WTC11 (cell line): ENCODE measurements at regions not wholly inside any gene's neighbourhood (a gene's known extent, or its start where the extent isn't known, plus 50 kb on each side); places are given as distances from the start of the nearest gene placed in this dataset.

Source experiments
- ATAC-seq: fragments of 200-7000 bp; cut with Tn5 transposase; 2 replicates; pipeline ENCODE4 v1.10.0; 2021; ENCODE audit warnings: mild to moderate bottlenecking, moderate library complexity
- CTCF ChIA-PET: fragments of 300-600 bp; sonication (Branson Sonifier 250); formaldehyde crosslinking; loops from one replicate; lab custom pipeline; 2021; ENCODE audit warnings: antibody characterized with exemption; lab: Charles Lee
- POLR2A ChIA-PET: fragments of 350-600 bp; sonication (Branson Sonifier 250); formaldehyde crosslinking; loops from one replicate; lab custom pipeline; 2021; ENCODE audit warnings: antibody characterized with exemption; lab: Charles Lee
- DNase-seq: peaks from one replicate; pipeline ENCODE4 v3.0.0; 2021; ENCODE audit warnings: low spot score
- H3K27ac Mint-ChIP-seq: 2 replicates; pipeline ENCODE4 v1.8.0; 2021; ENCODE audit warnings: mixed read lengths
- H3K27me3 Mint-ChIP-seq: 2 replicates; pipeline ENCODE4 v1.8.0; 2021; ENCODE audit warnings: low read depth, mild to moderate bottlenecking, moderate library complexity, mixed read lengths
- H3K36me3 Mint-ChIP-seq: 2 replicates; pipeline ENCODE4 v1.8.0; 2021; ENCODE audit warnings: mixed read lengths
- H3K4me1 Mint-ChIP-seq: 2 replicates; pipeline ENCODE4 v1.8.0; 2022; ENCODE audit warnings: mixed read lengths
- H3K4me3 Mint-ChIP-seq: 2 replicates; pipeline ENCODE4 v1.8.0; 2021; ENCODE audit warnings: mild to moderate bottlenecking, moderate library complexity, mixed read lengths
- H3K9me3 Mint-ChIP-seq: 2 replicates; pipeline ENCODE4 v1.8.0; 2021; ENCODE audit warnings: mixed read lengths
- ATF2 ChIP-seq: sonication (generic); formaldehyde crosslinking; IDR thresholded peaks from 2 replicates; pipeline ENCODE4 v1.8.1; 2022; ENCODE audit warnings: low read depth, missing genetic modification reagents, borderline replicate concordance
- CBFB ChIP-seq: sonication (generic); formaldehyde crosslinking; IDR thresholded peaks from 2 replicates; pipeline ENCODE4 v1.8.1; 2022; ENCODE audit warnings: mild to moderate bottlenecking, low read depth, missing genetic modification reagents
- HMGA2 ChIP-seq: fragments of 250-450 bp; sonication (Bioruptor Pico); IDR thresholded peaks from 2 replicates; pipeline ENCODE4 v1.4.0; 2021; ENCODE audit warnings: mild to moderate bottlenecking, moderate library complexity
- JAZF1 ChIP-seq: fragments of 250-450 bp; sonication (Bioruptor Pico); IDR thresholded peaks from 2 replicates; pipeline ENCODE4 v1.9.0; 2021; ENCODE audit warnings: moderate library complexity, mild to moderate bottlenecking, inconsistent platforms
- KAT7 ChIP-seq: sonication (generic); formaldehyde crosslinking; IDR thresholded peaks from 2 replicates; pipeline ENCODE4 v1.8.1; 2023; ENCODE audit warnings: missing genetic modification reagents, mild to moderate bottlenecking, borderline replicate concordance
- MAX ChIP-seq: sonication (generic); formaldehyde crosslinking; IDR thresholded peaks from 2 replicates; pipeline ENCODE4 v1.8.0; 2022; ENCODE audit warnings: mild to moderate bottlenecking, missing genetic modification reagents
- NR2C2 ChIP-seq: sonication (generic); formaldehyde crosslinking; IDR thresholded peaks from 2 replicates; pipeline ENCODE4 v1.8.0; 2022; ENCODE audit warnings: mild to moderate bottlenecking, missing genetic modification reagents
- PRDM15 ChIP-seq: sonication (generic); formaldehyde crosslinking; IDR thresholded peaks from 2 replicates; pipeline ENCODE4 v1.8.0; 2022; ENCODE audit warnings: missing genetic modification reagents
- SMAD4 ChIP-seq: sonication (generic); formaldehyde crosslinking; IDR thresholded peaks from 2 replicates; pipeline ENCODE4 v1.8.0; 2022; ENCODE audit warnings: mild to moderate bottlenecking, missing genetic modification reagents
- SP1 ChIP-seq: sonication (generic); formaldehyde crosslinking; conservative IDR thresholded peaks from 2 replicates; pipeline ENCODE4 v1.8.1; 2022; ENCODE audit warnings: missing genetic modification reagents
- ZNF121 ChIP-seq: sonication (generic); formaldehyde crosslinking; IDR thresholded peaks from 2 replicates; pipeline ENCODE4 v1.8.0; 2023; ENCODE audit warnings: missing genetic modification reagents
- ZNF396 ChIP-seq: fragments of 250-450 bp; sonication (Bioruptor Pico); IDR thresholded peaks from 2 replicates; pipeline ENCODE4 v1.8.0; 2021; ENCODE audit warnings: mild to moderate bottlenecking, moderate library complexity, borderline replicate concordance
- ZNF423 ChIP-seq: fragments of 250-450 bp; sonication (Bioruptor Pico); IDR thresholded peaks from 2 replicates; pipeline ENCODE4 v2.1.2; 2022; ENCODE audit warnings: mild to moderate bottlenecking, moderate library complexity
- ZNF671 ChIP-seq: fragments of 250-450 bp; sonication (Bioruptor Pico); IDR thresholded peaks from 2 replicates; pipeline ENCODE4 v1.8.0; 2021; ENCODE audit warnings: mild to moderate bottlenecking
- ZSCAN18 ChIP-seq: fragments of 250-450 bp; sonication (Bioruptor Pico); IDR thresholded peaks from 2 replicates; pipeline ENCODE4 v2.1.2; 2022; ENCODE audit warnings: mild to moderate bottlenecking, moderate library complexity

- Mint-ChIP-seq H3K9me3 (no peaks in the 10 kb centered on the region), H3K4me3 (no peak overlapping the region), H3K27me3 (no peaks in the 10 kb centered on the region), H3K36me3 (no peaks in the 10 kb centered on the region), H3K4me1 (peaks cover 23% of the 10 kb centered on the region), H3K27ac (peak overlapping the region; percentile 60; the same call in 1 of the 2 replicates)
- DNase-seq: no peak
- no peak for ATAC-seq
- TF ChIP-seq KAT7 (CRISPR knock-in tag) (no peak), SP1 (no peak), MAX (CRISPR knock-in tag) (no peak), ZNF671 (no peak), ZNF396 (CRISPR knock-in tag) (no peak), ZSCAN18 (no peak), NR2C2 (CRISPR knock-in tag) (no peak), ZNF121 (CRISPR knock-in tag) (no peak), ZNF423 (CRISPR knock-in tag) (no peak), SMAD4 (no peak)
- CTCF ChIA-PET: interaction anchor here (2.8 kb wide), 1 partner anchor 19 kb away, joined by 9 read pairs; no protein-coding TSS in a partner anchor
- POLR2A ChIA-PET: no interaction called here
Observed at GRCh38 chr2:43043553-43043870, 182.9 kb downstream of the ZFP36L2 start.

- Mint-ChIP-seq H3K27me3 (no peaks in the 10 kb centered on the region), H3K36me3 (no peaks in the 10 kb centered on the region), H3K4me1 (peaks cover 20% of the 10 kb centered on the region), H3K4me3 (no peak overlapping the region), H3K9me3 (no peaks in the 10 kb centered on the region), H3K27ac (no peak overlapping the region)
- ATAC-seq: peak; percentile 76
- TF ChIP-seq JAZF1 (no peak), ATF2 (CRISPR knock-in tag) (no peak), PRDM15 (CRISPR knock-in tag) (no peak), CBFB (CRISPR knock-in tag) (no peak)
- ChIA-PET POLR2A (interaction anchor here (0.6 to 1.0 kb wide), 4 partner anchors 59 to 149 kb away, joined by 3 to 8 read pairs (median 3); no protein-coding TSS in a partner anchor), CTCF (interaction anchor here (0.5 to 2.8 kb wide), 4 partner anchors 10 to 214 kb away, joined by 3 to 9 read pairs (median 3); no protein-coding TSS in a partner anchor)
- DNase-seq: peak; percentile 50
Observed at GRCh38 chr2:43041661-43042360, 184.6 kb downstream of the ZFP36L2 start.

- ChIA-PET POLR2A (interaction anchor here (0.8 to 1.0 kb wide), 2 partner anchors 60 to 66 kb away, joined by 3 read pairs; no protein-coding TSS in a partner anchor), CTCF (interaction anchor here (0.7 to 1.3 kb wide), 3 partner anchors 9 to 213 kb away, joined by 3 read pairs; no protein-coding TSS in a partner anchor)
- TF ChIP-seq HMGA2 (CRISPR knock-in tag): no peak
- no peak overlapping the region for H3K4me3 Mint-ChIP-seq
- no peaks in the 10 kb centered on the region for H3K9me3 Mint-ChIP-seq
- no peak for DNase-seq
- H3K4me1 Mint-ChIP-seq: peaks cover 13% of the 10 kb centered on the region
- H3K27ac Mint-ChIP-seq: no peak overlapping the region
- no peak for ATAC-seq
- no peaks in the 10 kb centered on the region for H3K36me3 Mint-ChIP-seq
- no peaks in the 10 kb centered on the region for H3K27me3 Mint-ChIP-seq
Observed at GRCh38 chr2:43041173-43041591, 185.2 kb downstream of the ZFP36L2 start.
